ENCODE measurements at regions not wholly inside any gene's neighbourhood (a gene's known extent, or its start where the extent isn't known, plus 50 kb on each side); places are given as distances from the start of the nearest gene placed in this dataset.
A peak's percentile ranks its signal among the peaks of the same experiment; 100 is the strongest.

GRCh38 chr17:71926746-71927398, 193.9 kb upstream of the SOX9 start:
- Histone ChIP-seq H2BK5ac (ENCODE audit: low read depth, low read length, poor library complexity) (no peak overlapping the region), H3K27me3 (ENCODE audit: insufficient read depth, low read length) (no peaks in the 10 kb centered on the region), H4K8ac (ENCODE audit: low read depth, low read length) (no peak overlapping the region), H3K14ac (ENCODE audit: low read length) (no peak overlapping the region), H2BK120ac (ENCODE audit: insufficient read depth, low read length, poor library complexity) (no peak overlapping the region), H3K9ac (ENCODE audit: low read length) (no peak overlapping the region), H3K79me2 (ENCODE audit: control insufficient read depth, insufficient read depth, low read length, poor library complexity) (no peaks in the 10 kb centered on the region), H3K4ac (ENCODE audit: low read depth, low read length) (no peak overlapping the region), H2AK5ac (ENCODE audit: low read length) (no peak overlapping the region), H2BK12ac (ENCODE audit: low read length) (no peak overlapping the region), H3K4me2 (ENCODE audit: low read length) (no peak overlapping the region), H3K36me3 (ENCODE audit: control insufficient read depth in 1 of 2, insufficient read depth in 2 of 2, low read length in 2 of 2) (no peaks in the 10 kb centered on the region), H4K91ac (ENCODE audit: low read depth, low read length) (no peak overlapping the region), H4K12ac (ENCODE audit: low read depth, low read length) (no peak overlapping the region), H3K9me3 (ENCODE audit: insufficient read depth, low read depth, low read length) (no peaks in the 10 kb centered on the region), H3K4me3 (ENCODE audit: low read depth, low read length) (no peak overlapping the region), H3K27ac (ENCODE audit: low read depth, low read length) (no peak overlapping the region), H3K79me1 (ENCODE audit: low read length) (peaks cover 7% of the 10 kb centered on the region), H3K23ac (ENCODE audit: low read length) (no peak overlapping the region), H3K4me1 (ENCODE audit: control insufficient read depth in 1 of 2, insufficient read depth in 2 of 2, low read length in 2 of 2) (peaks cover 0 to 1% of the 10 kb centered on the region in 2 experiments), H2AFZ (ENCODE audit: insufficient read depth, low read length, poor library complexity) (no peak overlapping the region), H3K18ac (ENCODE audit: low read length) (no peak overlapping the region)
- DNase-seq = no peak
- WGBS (ENCODE audit: extremely low coverage, insufficient coverage, insufficient read length) = no CpG with 5 or more reads among the region's 5 CpGs

- H3K4me2 ChIP-seq (ENCODE audit: low read length) = no peak overlapping the region
- H3K18ac ChIP-seq (ENCODE audit: low read length) = no peak overlapping the region
- H3K9me3 ChIP-seq (ENCODE audit: insufficient read depth, low read depth, low read length) = no peaks in the 10 kb centered on the region
- no peak overlapping the region for H4K12ac ChIP-seq (ENCODE audit: low read depth, low read length)
- H2BK120ac ChIP-seq (ENCODE audit: insufficient read depth, low read length, poor library complexity) = no peak overlapping the region
- H4K8ac ChIP-seq (ENCODE audit: low read depth, low read length) = no peak overlapping the region
- no peak overlapping the region for H2BK5ac ChIP-seq (ENCODE audit: low read depth, low read length, poor library complexity)
- H3K9ac ChIP-seq (ENCODE audit: low read length) = no peak overlapping the region
- no peak overlapping the region for H3K4me3 ChIP-seq (ENCODE audit: low read depth, low read length)
- no peak for DNase-seq
- H3K4ac ChIP-seq (ENCODE audit: low read depth, low read length) = no peak overlapping the region
- H3K4me1 ChIP-seq (ENCODE audit: control insufficient read depth in 1 of 2, insufficient read depth in 2 of 2, low read length in 2 of 2) = peaks cover 0 to 7% of the 10 kb centered on the region in 2 experiments
- H4K91ac ChIP-seq (ENCODE audit: low read depth, low read length) = no peak overlapping the region
- H2AFZ ChIP-seq (ENCODE audit: insufficient read depth, low read length, poor library complexity) = no peak overlapping the region
- H3K23ac ChIP-seq (ENCODE audit: low read length) = no peak overlapping the region
- no peak overlapping the region for H3K14ac ChIP-seq (ENCODE audit: low read length)
- H3K79me2 ChIP-seq (ENCODE audit: control insufficient read depth, insufficient read depth, low read length, poor library complexity) = no peaks in the 10 kb centered on the region
- no peaks in the 10 kb centered on the region for H3K36me3 ChIP-seq (ENCODE audit: control insufficient read depth in 1 of 2, insufficient read depth in 2 of 2, low read length in 2 of 2)
- WGBS (ENCODE audit: extremely low coverage, insufficient coverage, insufficient read length) = no CpG with 5 or more reads among the region's 3 CpGs
- H3K27me3 ChIP-seq (ENCODE audit: insufficient read depth, low read length) = no peaks in the 10 kb centered on the region
- no peak overlapping the region for H2AK5ac ChIP-seq (ENCODE audit: low read length)
- H3K27ac ChIP-seq (ENCODE audit: low read depth, low read length) = no peak overlapping the region
- peaks cover 2% of the 10 kb centered on the region for H3K79me1 ChIP-seq (ENCODE audit: low read length)
- H2BK12ac ChIP-seq (ENCODE audit: low read length) = no peak overlapping the region
Observed at GRCh38 chr17:71933306-71933705, 187.5 kb upstream of the SOX9 start.

- no peak overlapping the region for H4K8ac ChIP-seq (ENCODE audit: low read depth, low read length)
- H3K4ac ChIP-seq (ENCODE audit: low read depth, low read length) = no peak overlapping the region
- H3K79me2 ChIP-seq (ENCODE audit: control insufficient read depth, insufficient read depth, low read length, poor library complexity) = no peaks in the 10 kb centered on the region
- H2BK120ac ChIP-seq (ENCODE audit: insufficient read depth, low read length, poor library complexity) = no peak overlapping the region
- no peak for DNase-seq
- no peaks in the 10 kb centered on the region for H3K27me3 ChIP-seq (ENCODE audit: insufficient read depth, low read length)
- peaks cover 0 to 7% of the 10 kb centered on the region in 2 experiments for H3K4me1 ChIP-seq (ENCODE audit: control insufficient read depth in 1 of 2, insufficient read depth in 2 of 2, low read length in 2 of 2)
- no CpG with 5 or more reads among the region's 2 CpGs for WGBS (ENCODE audit: extremely low coverage, insufficient coverage, insufficient read length)
- no peak overlapping the region for H4K91ac ChIP-seq (ENCODE audit: low read depth, low read length)
- no peak overlapping the region for H3K9ac ChIP-seq (ENCODE audit: low read length)
- H3K18ac ChIP-seq (ENCODE audit: low read length) = no peak overlapping the region
- peaks cover 2% of the 10 kb centered on the region for H3K79me1 ChIP-seq (ENCODE audit: low read length)
- no peak overlapping the region for H3K23ac ChIP-seq (ENCODE audit: low read length)
- H3K36me3 ChIP-seq (ENCODE audit: control insufficient read depth in 1 of 2, insufficient read depth in 2 of 2, low read length in 2 of 2) = no peaks in the 10 kb centered on the region
- H3K4me3 ChIP-seq (ENCODE audit: low read depth, low read length) = no peak overlapping the region
- no peak overlapping the region for H3K4me2 ChIP-seq (ENCODE audit: low read length)
- H3K14ac ChIP-seq (ENCODE audit: low read length) = no peak overlapping the region
- no peak overlapping the region for H2AFZ ChIP-seq (ENCODE audit: insufficient read depth, low read length, poor library complexity)
- H2AK5ac ChIP-seq (ENCODE audit: low read length) = no peak overlapping the region
- H3K9me3 ChIP-seq (ENCODE audit: insufficient read depth, low read depth, low read length) = no peaks in the 10 kb centered on the region
- H3K27ac ChIP-seq (ENCODE audit: low read depth, low read length) = no peak overlapping the region
- no peak overlapping the region for H2BK5ac ChIP-seq (ENCODE audit: low read depth, low read length, poor library complexity)
- H4K12ac ChIP-seq (ENCODE audit: low read depth, low read length) = no peak overlapping the region
- no peak overlapping the region for H2BK12ac ChIP-seq (ENCODE audit: low read length)
Observed at GRCh38 chr17:71934520-71934919, 186.3 kb upstream of the SOX9 start.

- Histone ChIP-seq H3K79me2 (ENCODE audit: control insufficient read depth, insufficient read depth, low read length, poor library complexity) (no peaks in the 10 kb centered on the region), H3K23ac (ENCODE audit: low read length) (no peak overlapping the region), H2AK5ac (ENCODE audit: low read length) (no peak overlapping the region), H3K14ac (ENCODE audit: low read length) (no peak overlapping the region), H3K18ac (ENCODE audit: low read length) (no peak overlapping the region), H3K27me3 (ENCODE audit: insufficient read depth, low read length) (no peaks in the 10 kb centered on the region), H3K4ac (ENCODE audit: low read depth, low read length) (no peak overlapping the region), H3K27ac (ENCODE audit: low read depth, low read length) (no peak overlapping the region), H3K9ac (ENCODE audit: low read length) (no peak overlapping the region), H4K12ac (ENCODE audit: low read depth, low read length) (no peak overlapping the region), H4K91ac (ENCODE audit: low read depth, low read length) (no peak overlapping the region), H3K4me1 (ENCODE audit: control insufficient read depth in 1 of 2, insufficient read depth in 2 of 2, low read length in 2 of 2) (peaks cover 0 to 7% of the 10 kb centered on the region in 2 experiments), H4K8ac (ENCODE audit: low read depth, low read length) (no peak overlapping the region), H2AFZ (ENCODE audit: insufficient read depth, low read length, poor library complexity) (no peak overlapping the region), H2BK5ac (ENCODE audit: low read depth, low read length, poor library complexity) (no peak overlapping the region), H3K9me3 (ENCODE audit: insufficient read depth, low read depth, low read length) (no peaks in the 10 kb centered on the region), H3K4me3 (ENCODE audit: low read depth, low read length) (no peak overlapping the region), H2BK12ac (ENCODE audit: low read length) (peak overlapping the region; percentile 29), H2BK120ac (ENCODE audit: insufficient read depth, low read length, poor library complexity) (no peak overlapping the region), H3K79me1 (ENCODE audit: low read length) (peaks cover 2% of the 10 kb centered on the region), H3K36me3 (ENCODE audit: control insufficient read depth in 1 of 2, insufficient read depth in 2 of 2, low read length in 2 of 2) (no peaks in the 10 kb centered on the region), H3K4me2 (ENCODE audit: low read length) (no peak overlapping the region)
- no CpG with 5 or more reads among the region's 2 CpGs for WGBS (ENCODE audit: extremely low coverage, insufficient coverage, insufficient read length)
- no peak for DNase-seq
Observed at GRCh38 chr17:71935341-71935740, 185.5 kb upstream of the SOX9 start.
